HG02588 (cell line): ENCODE measurements at regions not wholly inside any gene's neighbourhood (a gene's known extent, or its start where the extent isn't known, plus 50 kb on each side); places are given as distances from the start of the nearest gene placed in this dataset.
"Not testable (repeated sequence)": the region's sequence is repeated elsewhere in the genome, so short reads cannot be mapped to it uniquely, and the experiment has no call there.

ENCODE experiments used
- ATAC-seq: cut with Tn5 transposase; IDR thresholded peaks from one replicate; pipeline ENCODE4 v1.9.1; 2021; ENCODE audit warnings: mild to moderate bottlenecking, moderate library complexity; ENCODE audit not compliant: unreplicated experiment

DNA sequence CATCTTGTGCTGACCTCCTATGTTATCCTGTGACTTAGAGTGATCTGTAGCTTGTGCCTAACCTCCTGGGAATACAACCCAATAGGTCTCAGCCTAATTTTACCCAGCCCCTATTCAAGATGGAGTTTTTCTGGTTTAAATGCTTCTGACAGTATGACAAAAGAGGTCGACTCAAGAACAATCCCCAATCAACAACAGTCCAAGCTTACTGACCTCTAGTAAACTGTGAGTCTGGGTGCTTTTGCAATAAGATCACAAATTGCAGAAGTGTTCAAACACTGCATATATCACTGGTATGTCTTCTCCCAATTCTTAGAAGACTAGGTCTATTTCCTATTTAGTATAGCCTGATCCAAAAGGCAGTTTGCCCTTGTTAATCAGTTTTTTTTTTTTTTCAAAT is 323.5 kb upstream of the PTGER4 start:
- no peak for ATAC-seq

DNA sequence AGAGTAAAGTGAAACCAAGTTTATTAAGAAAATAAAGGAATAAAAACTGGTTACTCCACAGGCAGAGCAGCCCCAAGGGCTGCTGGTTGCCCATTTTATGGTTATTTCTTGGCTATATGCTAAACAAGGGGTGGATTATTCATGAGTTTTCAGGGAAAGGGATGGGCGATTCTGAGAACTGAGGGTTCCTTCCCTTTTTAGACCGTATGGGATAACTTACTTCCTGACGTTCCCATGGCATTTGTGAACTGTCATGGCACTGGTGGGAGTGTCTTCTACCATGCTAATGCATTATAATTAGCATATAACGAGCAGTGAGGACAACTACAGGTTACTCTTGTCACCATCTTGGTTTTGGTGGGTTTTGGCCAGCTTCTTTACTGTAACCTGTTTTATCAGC is 323.9 kb upstream of the PTGER4 start:
- no peak for ATAC-seq

GRCh38 chr5:40355181-40355580 is 324.5 kb upstream of the PTGER4 start:
- no peak for ATAC-seq

GRCh38 chr5:40354171-40354570 is 325.5 kb upstream of the PTGER4 start:
- no peak for ATAC-seq

DNA sequence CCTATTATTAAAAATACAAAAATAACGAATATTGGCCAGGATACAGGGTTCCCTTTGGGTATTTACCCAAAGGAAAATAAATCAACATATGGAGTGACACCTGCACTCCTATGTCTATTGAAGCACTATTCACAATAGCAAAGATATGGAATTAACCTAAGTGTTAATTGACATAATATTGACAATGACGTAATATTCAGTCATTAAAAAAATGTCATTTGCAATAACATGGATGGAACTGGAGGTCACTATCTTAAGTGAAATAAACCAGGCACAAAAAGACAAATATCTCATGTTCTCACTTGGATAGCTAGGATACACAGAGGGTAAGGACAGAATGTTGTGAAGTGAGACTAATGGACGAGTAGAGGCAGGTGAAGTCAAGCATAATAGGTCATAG is 326.3 kb upstream of the PTGER4 start:
- ATAC-seq, result no peak

- no peak for ATAC-seq
Measured at GRCh38 chr5:40347981-40348725, 331.6 kb upstream of the PTGER4 start.

DNA sequence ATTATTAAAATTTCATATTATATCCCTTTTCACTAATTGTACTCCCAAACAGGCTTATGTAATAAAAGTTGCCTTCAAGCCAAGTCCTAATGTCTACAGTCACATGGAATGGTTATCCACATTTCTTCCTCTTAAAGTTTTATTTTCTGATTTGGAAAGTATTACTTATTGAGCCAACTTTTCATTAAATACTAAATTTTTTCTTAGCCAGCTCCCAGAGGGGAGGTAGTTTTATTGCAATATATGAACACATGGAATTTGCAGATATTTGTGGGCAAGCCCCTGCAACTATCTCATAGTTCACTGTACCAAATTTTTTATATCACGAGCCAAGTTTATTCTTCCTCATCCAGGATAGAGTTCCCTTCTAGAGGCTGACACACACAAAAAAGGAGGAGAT is 332.8 kb upstream of the PTGER4 start:
- no peak for ATAC-seq

- not testable (repeated sequence) for ATAC-seq
Measured at GRCh38 chr5:40338434-40338833, 341.3 kb upstream of the PTGER4 start.

GRCh38 chr5:40334242-40334635 is 345.5 kb upstream of the PTGER4 start:
- ATAC-seq, result no peak

- peak; percentile 51 for ATAC-seq
Measured at GRCh38 chr5:40333459-40334241, 346.1 kb upstream of the PTGER4 start.

DNA sequence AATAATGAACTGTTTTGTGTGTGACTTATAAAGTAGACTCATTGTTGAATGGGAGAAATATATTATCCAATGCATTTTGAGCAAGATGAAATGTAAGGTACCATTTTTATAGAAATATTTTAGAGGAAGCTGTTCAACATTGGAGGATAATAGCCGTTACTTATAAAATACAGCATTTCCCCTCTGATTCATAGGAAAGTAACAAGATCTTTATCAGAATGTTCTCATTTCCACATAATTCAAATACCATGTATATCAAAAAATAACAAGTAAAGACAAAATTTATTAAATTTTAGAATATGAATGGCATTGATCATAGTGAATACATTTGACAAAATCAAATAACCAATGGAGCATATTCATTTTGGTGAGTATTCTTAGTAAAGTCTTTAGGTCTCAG is 346.7 kb upstream of the PTGER4 start:
- ATAC-seq, result no peak

DNA sequence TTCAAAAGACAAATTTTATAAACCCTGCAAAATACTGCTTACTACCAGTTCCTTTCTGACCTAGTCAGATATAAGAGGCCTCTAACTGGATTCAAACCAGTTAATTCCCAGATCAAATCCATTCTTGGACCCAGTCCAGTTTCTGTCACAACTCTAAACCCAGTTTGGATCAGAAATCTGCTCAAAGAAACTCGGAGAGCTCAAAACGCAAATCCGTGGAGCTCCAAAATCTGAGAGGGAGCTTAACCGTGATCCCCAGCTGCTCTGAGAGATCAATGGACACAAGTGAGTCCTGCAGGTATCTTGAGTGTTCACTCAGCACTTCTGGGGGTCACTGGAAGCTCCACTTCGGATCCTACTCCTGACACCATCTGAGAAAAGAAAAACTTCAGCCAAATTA is 348.1 kb upstream of the PTGER4 start:
- ATAC-seq, result no peak

GRCh38 chr5:40321514-40321913 is 358.2 kb upstream of the PTGER4 start:
- no peak for ATAC-seq

GRCh38 chr5:40318395-40318794 is 361.3 kb upstream of the PTGER4 start:
- no peak for ATAC-seq

GRCh38 chr5:40317023-40317422 is 362.7 kb upstream of the PTGER4 start:
- ATAC-seq, result no peak

DNA sequence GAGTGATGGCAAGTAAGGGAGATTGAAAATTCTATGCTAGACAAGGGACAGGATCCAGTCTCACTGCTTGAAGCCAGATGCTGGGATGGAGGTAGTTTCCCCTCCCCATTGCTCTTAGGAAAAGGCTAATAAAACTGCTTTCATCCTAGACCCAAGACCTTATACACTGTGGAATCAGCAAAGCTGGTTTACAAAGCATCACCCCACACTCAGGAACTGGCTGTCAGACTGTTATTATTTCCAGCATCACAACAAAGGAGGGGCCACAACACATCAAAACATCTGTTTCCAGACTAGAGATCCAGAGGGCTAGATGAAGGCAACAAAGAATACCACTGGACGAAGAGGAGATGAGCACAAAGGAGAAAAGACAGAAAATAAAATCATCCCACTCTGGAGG is 364.6 kb upstream of the PTGER4 start:
- ATAC-seq, result no peak

DNA sequence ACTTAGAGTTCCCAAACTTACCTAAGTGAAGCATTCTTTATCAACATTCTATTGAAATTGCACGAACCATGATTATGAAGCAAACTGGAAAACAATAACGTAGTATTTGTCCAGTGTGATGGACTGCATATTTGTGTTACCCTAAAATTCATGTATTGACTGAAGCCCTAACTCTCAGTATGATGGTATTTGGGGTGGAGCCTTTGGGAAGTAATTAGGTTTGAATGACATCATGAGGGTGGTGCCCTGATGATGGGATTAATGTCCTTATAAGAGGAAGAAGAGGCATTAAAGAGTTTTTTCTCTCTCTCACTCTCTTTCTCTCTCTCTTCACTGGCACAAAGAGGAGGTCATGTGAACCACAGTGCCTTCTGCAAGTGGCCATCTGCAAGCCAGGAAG is 365.4 kb upstream of the PTGER4 start:
- ATAC-seq, result no peak

GRCh38 chr5:40312205-40312604 is 367.5 kb upstream of the PTGER4 start:
- ATAC-seq, result no peak

DNA sequence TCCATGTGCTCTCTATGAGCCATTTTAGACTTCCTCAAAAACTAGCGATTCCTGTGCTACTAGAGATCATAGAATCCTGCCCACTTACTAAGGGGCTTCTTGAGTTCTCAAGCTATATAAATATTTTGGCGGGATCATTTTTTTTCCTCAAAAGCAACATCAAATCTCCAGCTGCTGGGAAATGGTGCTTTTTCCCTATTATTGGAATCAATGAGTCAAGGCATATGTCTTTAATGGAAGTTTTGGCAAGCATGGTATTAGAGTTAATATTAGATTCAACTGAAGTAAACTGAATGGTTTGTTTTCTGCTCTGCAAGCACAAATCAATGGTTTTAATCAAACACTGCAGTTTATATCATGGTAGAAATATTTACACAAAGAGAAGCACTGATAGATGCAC is 369.9 kb upstream of the PTGER4 start:
- no peak for ATAC-seq

GRCh38 chr5:40308867-40309266 is 370.8 kb upstream of the PTGER4 start:
- ATAC-seq, result no peak

GRCh38 chr5:40307920-40308319 is 371.8 kb upstream of the PTGER4 start:
- ATAC-seq, result no peak

DNA sequence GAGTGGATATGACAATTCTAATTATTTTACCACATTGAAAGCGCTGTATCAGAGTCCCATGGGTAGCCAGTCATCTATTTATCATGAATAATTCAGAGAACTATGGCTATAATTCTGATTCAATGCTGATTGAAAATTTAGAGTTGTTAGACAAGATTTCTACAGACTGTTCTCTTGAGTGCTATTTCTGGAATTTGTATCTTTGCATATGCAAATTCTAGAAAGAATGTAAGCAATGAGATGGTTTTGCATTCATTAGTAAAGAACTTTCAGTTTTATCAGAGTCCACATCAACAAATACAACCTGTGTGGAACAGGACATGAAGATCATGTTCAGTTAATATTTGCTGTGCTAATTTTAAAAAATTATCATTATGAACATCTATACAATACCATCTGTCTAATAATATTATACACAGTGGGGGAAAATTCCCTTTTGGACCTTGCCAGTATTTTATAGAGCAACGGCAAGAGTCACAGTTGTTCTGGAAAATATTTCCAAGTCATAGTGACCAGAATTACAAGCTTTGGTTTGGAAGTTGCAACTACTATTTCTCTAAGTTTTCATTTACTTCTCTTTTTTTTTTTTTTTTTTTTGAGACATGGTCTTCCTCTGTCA is 372.7 kb upstream of the PTGER4 start:
- no peak for ATAC-seq
